HEK293 (cell line): ENCODE measurements at regions not wholly inside any gene's neighbourhood (a gene's known extent, or its start where the extent isn't known, plus 50 kb on each side); places are given as distances from the start of the nearest gene placed in this dataset.

Experiments
- CTCF ChIP-seq: fragments of 450-650 bp; formaldehyde crosslinking; IDR thresholded peaks from 2 replicates; pipeline ENCODE4 v1.5.1; 2016; ENCODE audit warnings: missing biosample characterization, missing genetic modification characterization
- REST ChIP-seq: fragments of 450-650 bp; formaldehyde crosslinking; IDR thresholded peaks from 2 replicates; pipeline ENCODE4 v1.5.1; 2016; ENCODE audit warnings: missing biosample characterization, missing genetic modification characterization
- SP7 ChIP-seq: fragments of 450-650 bp; formaldehyde crosslinking; IDR thresholded peaks from 2 replicates; pipeline ENCODE4 v1.5.1; 2016; ENCODE audit warnings: missing biosample characterization, missing genetic modification characterization
- ZFP69B ChIP-seq: fragments of 450-650 bp; formaldehyde crosslinking; IDR thresholded peaks from 2 replicates; pipeline ENCODE4 v1.5.1; 2016; ENCODE audit warnings: missing biosample characterization, missing genetic modification characterization
- ZNF140 ChIP-seq: fragments of 450-650 bp; formaldehyde crosslinking; IDR thresholded peaks from 2 replicates; pipeline ENCODE4 v1.5.1; 2016; ENCODE audit warnings: missing biosample characterization, missing genetic modification characterization
- ZNF148 ChIP-seq: fragments of 450-650 bp; formaldehyde crosslinking; IDR thresholded peaks from 2 replicates; pipeline ENCODE4 v1.5.0; 2017; ENCODE audit warnings: missing biosample characterization, missing genetic modification characterization, borderline replicate concordance
- ZNF174 ChIP-seq: fragments of 450-650 bp; formaldehyde crosslinking; IDR thresholded peaks from 2 replicates; pipeline ENCODE4 v1.5.0; 2017; ENCODE audit warnings: missing biosample characterization, mild to moderate bottlenecking, missing genetic modification characterization
- ZNF23 ChIP-seq: fragments of 450-650 bp; formaldehyde crosslinking; IDR thresholded peaks from 2 replicates; pipeline ENCODE4 v1.5.1; 2016; ENCODE audit warnings: missing biosample characterization, missing genetic modification characterization, borderline replicate concordance
- ZNF350 ChIP-seq: fragments of 450-650 bp; formaldehyde crosslinking; IDR thresholded peaks from 2 replicates; pipeline ENCODE4 v1.5.0; 2017; ENCODE audit warnings: missing biosample characterization, mild to moderate bottlenecking, missing genetic modification characterization
- ZNF510 ChIP-seq: fragments of 450-650 bp; formaldehyde crosslinking; IDR thresholded peaks from 2 replicates; pipeline ENCODE4 v1.5.1; 2018; ENCODE audit warnings: mild to moderate bottlenecking, missing genetic modification characterization, missing biosample characterization; ENCODE audit not compliant: insufficient replicate concordance

- TF ChIP-seq CTCF (tag by site-specific recombination): no peak
- TF ChIP-seq ZFP69B (tag by site-specific recombination): no peak
- TF ChIP-seq ZNF350 (tag by site-specific recombination): no peak
- TF ChIP-seq REST (tag by site-specific recombination): no peak
- TF ChIP-seq ZNF174 (tag by site-specific recombination): no peak
- no peak for TF ChIP-seq ZNF510
- no peak for TF ChIP-seq ZNF148 (tag by site-specific recombination)
- TF ChIP-seq SP7 (tag by site-specific recombination): no peak
- TF ChIP-seq ZNF23 (tag by site-specific recombination): no peak
- TF ChIP-seq ZNF140: no peak
Measured at GRCh38 chr1:214793708-214794107, 190.7 kb downstream of the CENPF start.
